Endodermal cell (in vitro differentiated cells): ENCODE measurements at regions not wholly inside any gene's neighbourhood (a gene's known extent, or its start where the extent isn't known, plus 50 kb on each side); places are given as distances from the start of the nearest gene placed in this dataset.

Source experiments
- DNase-seq: peaks from one replicate; pipeline ENCODE4 v3.0.0-alpha.2; 2017
- H3K27ac ChIP-seq: 2 replicates; pipeline ENCODE4 v1.5.1; 2013; ENCODE audit warnings: mild to moderate bottlenecking, low read depth, low read length, moderate library complexity
- H3K27me3 ChIP-seq: 2 replicates; pipeline ENCODE4 v1.6.1; 2013; ENCODE audit warnings: mild to moderate bottlenecking, low read length, moderate library complexity; ENCODE audit not compliant: insufficient read depth, control insufficient read depth, poor library complexity, severe bottlenecking
- H3K36me3 ChIP-seq: 2 replicates; pipeline ENCODE4 v1.7.0; 2013; ENCODE audit warnings: mild to moderate bottlenecking, low read length, moderate library complexity; ENCODE audit not compliant: control insufficient read depth, insufficient read depth
- H3K4me1 ChIP-seq: one replicate; pipeline ENCODE4 v1.7.0; 2013; ENCODE audit warnings: low read length; ENCODE audit not compliant: control insufficient read depth, insufficient read depth
- H3K4me3 ChIP-seq: 2 replicates; pipeline ENCODE4 v1.5.1; 2013; ENCODE audit warnings: mild to moderate bottlenecking, low read length, moderate library complexity
- H3K9ac ChIP-seq: 2 replicates; pipeline ENCODE4 v1.6.1; 2013; ENCODE audit warnings: mild to moderate bottlenecking, low read length, moderate library complexity; ENCODE audit not compliant: poor library complexity, severe bottlenecking; ENCODE audit errors: extremely low read depth
- H3K9me3 ChIP-seq: 2 replicates; pipeline ENCODE4 v1.6.1; 2013; ENCODE audit warnings: mild to moderate bottlenecking, low read length, moderate library complexity; ENCODE audit not compliant: control insufficient read depth
- H3K27ac Mint-ChIP-seq: 2 replicates; pipeline ENCODE4 v1.8.0; 2020; ENCODE audit warnings: mixed read lengths
- H3K27me3 Mint-ChIP-seq: 2 replicates; pipeline ENCODE4 v1.8.0; 2021; ENCODE audit warnings: mild to moderate bottlenecking, mixed read lengths; ENCODE audit not compliant: insufficient read depth
- H3K36me3 Mint-ChIP-seq: 2 replicates; pipeline ENCODE4 v1.8.0; 2020; ENCODE audit warnings: low read depth, mixed read lengths
- H3K4me1 Mint-ChIP-seq: 2 replicates; pipeline ENCODE4 v1.8.0; 2020; ENCODE audit warnings: mixed read lengths
- H3K4me3 Mint-ChIP-seq: 2 replicates; pipeline ENCODE4 v1.8.0; 2020; ENCODE audit warnings: mild to moderate bottlenecking, moderate library complexity, mixed read lengths
- H3K9me3 Mint-ChIP-seq: 2 replicates; pipeline ENCODE4 v1.8.0; 2020; ENCODE audit warnings: mild to moderate bottlenecking, mixed read lengths
- WGBS, 2 experiments: methylation state at CpG; one replicate each; pipeline versions ENCODE4 v1.1.5 to v1.1.7; 2013; ENCODE audit warnings: missing lambda C conversion rate in 2 of 2, mixed read lengths in 1 of 2; ENCODE audit not compliant: insufficient coverage in 1 of 2, insufficient read length in 1 of 2; 5-methylcytosine and 5-hydroxymethylcytosine counted together
- TF ChIP-seq, protein P1 (sequence below): fragments of 200-600 bp; sonication (generic); conservative IDR thresholded peaks from 2 replicates; pipeline ENCODE4 v1.5.0; 2021; ENCODE audit warnings: antibody characterized with exemption, mild to moderate bottlenecking

DNA sequence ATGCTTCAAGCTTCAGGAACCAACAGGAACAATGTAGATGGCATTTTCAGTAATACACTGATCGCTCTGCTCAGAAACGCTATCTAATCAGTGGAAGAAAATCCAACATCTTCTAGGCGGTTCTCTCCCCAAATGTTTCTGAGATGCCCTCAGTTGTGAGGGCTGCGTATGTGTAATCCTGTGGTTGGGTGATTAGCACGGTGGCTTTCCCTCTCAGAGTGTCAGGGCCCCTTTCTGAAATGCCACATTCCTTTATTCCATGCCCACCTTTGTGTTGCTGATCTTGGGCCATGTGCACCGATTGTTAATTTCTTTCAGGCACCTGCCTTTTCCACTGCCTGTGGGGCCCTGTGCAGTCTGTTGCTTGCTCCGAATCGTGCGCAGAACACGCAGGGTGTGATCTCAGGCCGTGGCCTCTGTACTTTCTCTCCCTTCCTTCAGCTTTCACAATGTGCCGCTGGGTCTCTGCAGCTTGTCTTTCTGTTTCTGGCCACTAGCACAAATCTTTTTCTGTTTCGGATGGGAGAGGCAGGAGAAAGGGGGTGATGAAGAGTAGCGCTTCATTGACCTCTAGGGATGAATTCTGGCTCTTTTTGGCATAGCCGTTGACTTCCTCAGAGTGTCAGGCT is 324.0 kb downstream of the PARP8 start:
- WGBS, 2 experiments = 88 to 94% methylated on average over 10 to 15 of the region's 15 CpGs
- Histone ChIP-seq H3K9ac (no peak overlapping the region), H3K9me3 (no peaks in the 10 kb centered on the region), H3K4me3 (no peak overlapping the region), H3K4me1 (peaks cover 11% of the 10 kb centered on the region), H3K27ac (no peak overlapping the region), H3K27me3 (peaks cover 38% of the 10 kb centered on the region), H3K36me3 (no peaks in the 10 kb centered on the region)
- TF ChIP-seq, protein P1, sequence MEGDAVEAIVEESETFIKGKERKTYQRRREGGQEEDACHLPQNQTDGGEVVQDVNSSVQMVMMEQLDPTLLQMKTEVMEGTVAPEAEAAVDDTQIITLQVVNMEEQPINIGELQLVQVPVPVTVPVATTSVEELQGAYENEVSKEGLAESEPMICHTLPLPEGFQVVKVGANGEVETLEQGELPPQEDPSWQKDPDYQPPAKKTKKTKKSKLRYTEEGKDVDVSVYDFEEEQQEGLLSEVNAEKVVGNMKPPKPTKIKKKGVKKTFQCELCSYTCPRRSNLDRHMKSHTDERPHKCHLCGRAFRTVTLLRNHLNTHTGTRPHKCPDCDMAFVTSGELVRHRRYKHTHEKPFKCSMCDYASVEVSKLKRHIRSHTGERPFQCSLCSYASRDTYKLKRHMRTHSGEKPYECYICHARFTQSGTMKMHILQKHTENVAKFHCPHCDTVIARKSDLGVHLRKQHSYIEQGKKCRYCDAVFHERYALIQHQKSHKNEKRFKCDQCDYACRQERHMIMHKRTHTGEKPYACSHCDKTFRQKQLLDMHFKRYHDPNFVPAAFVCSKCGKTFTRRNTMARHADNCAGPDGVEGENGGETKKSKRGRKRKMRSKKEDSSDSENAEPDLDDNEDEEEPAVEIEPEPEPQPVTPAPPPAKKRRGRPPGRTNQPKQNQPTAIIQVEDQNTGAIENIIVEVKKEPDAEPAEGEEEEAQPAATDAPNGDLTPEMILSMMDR = peak; percentile 22
- H3K4me3 Mint-ChIP-seq = no peak overlapping the region
- no peak overlapping the region for H3K27ac Mint-ChIP-seq
- DNase-seq = peak; percentile 49
- H3K4me1 Mint-ChIP-seq = peaks cover 23% of the 10 kb centered on the region
- peaks cover 63% of the 10 kb centered on the region for H3K27me3 Mint-ChIP-seq
- no peaks in the 10 kb centered on the region for H3K9me3 Mint-ChIP-seq
- no peaks in the 10 kb centered on the region for H3K36me3 Mint-ChIP-seq

DNA sequence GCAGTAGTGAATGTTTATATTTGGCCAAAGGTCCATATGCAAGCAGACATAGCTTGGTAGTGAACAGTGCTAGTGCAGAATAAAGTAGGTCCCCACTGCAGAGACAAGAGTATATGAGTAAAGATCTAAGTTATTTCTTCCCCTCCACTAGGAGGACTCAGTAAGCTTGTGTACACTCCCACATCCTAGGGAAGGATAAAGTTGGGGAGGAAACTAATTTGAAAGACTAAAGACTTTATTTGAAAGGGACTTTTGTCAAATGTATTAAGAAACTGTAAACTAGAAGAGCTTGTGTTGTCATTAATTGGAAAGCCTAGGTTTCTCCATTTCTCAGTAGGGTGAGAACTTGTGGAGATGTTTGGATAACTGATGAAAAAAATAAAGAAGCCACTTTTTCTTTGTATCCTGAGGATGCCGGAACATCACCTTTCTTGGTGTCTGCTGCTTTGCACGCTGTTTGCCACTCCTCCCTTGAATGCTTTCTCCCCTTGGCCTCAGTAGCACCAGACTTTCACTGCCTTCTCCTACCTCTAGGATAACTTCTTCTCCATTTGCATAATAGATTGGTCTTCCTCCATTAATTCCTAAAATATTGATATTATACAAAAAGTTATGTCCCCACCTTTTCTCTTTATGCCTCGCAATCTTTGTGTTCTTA is 329.0 kb downstream of the PARP8 start:
- TF ChIP-seq, protein P1 = peak; percentile 65
- H3K4me3 ChIP-seq = no peak overlapping the region
- peaks cover 37% of the 10 kb centered on the region for H3K27me3 Mint-ChIP-seq
- H3K9me3 ChIP-seq = no peaks in the 10 kb centered on the region
- DNase-seq = no peak
- H3K36me3 Mint-ChIP-seq = no peaks in the 10 kb centered on the region
- H3K4me3 Mint-ChIP-seq = no peak overlapping the region
- H3K27me3 ChIP-seq = peaks cover 24% of the 10 kb centered on the region
- WGBS, 2 experiments = 79% methylated on average over 2 of the region's 3 CpGs; no CpG with 5 or more reads in 1 of the 2 experiments
- H3K9ac ChIP-seq = no peak overlapping the region
- no peak overlapping the region for H3K27ac ChIP-seq
- no peak overlapping the region for H3K27ac Mint-ChIP-seq
- peaks cover 21% of the 10 kb centered on the region for H3K4me1 Mint-ChIP-seq
- H3K4me1 ChIP-seq = peaks cover 3% of the 10 kb centered on the region
- H3K9me3 Mint-ChIP-seq = no peaks in the 10 kb centered on the region
- H3K36me3 ChIP-seq = no peaks in the 10 kb centered on the region

DNA sequence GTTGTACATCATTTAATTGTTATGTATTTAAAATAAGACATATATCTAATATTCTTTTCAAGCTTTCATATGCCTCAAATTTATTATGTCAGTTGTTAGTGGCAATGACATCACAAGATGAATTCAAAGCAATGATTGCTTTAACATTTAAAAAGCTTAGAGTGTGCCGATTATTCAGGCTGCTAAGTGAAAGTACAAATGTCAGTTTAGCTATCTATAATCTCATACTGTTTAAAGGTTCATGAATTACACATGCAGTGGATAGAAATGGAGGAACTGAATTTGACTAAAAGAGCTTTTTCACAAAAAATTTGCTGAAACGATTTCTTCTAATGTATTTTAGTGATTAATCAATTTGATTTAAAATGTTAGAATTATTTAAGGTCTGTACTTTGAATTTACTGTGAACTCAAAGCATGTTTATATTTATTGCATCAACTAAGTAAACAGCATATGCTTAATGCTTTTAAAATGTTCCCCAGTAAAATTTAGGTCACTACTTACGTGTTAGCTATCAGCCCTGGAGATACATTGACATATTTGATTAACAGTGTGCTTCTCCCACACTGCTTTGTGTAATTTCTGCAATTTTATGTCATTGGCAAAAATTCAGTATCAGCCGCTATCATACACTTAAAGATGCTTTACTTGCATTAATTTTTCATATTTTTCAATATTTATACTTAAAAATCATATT is 334.9 kb downstream of the PARP8 start:
- TF ChIP-seq, protein P1 = no peak
- Histone ChIP-seq H3K36me3 (no peaks in the 10 kb centered on the region), H3K27me3 (no peaks in the 10 kb centered on the region), H3K9ac (no peak overlapping the region), H3K9me3 (no peaks in the 10 kb centered on the region), H3K4me1 (no peaks in the 10 kb centered on the region), H3K4me3 (no peak overlapping the region), H3K27ac (no peak overlapping the region)
- H3K9me3 Mint-ChIP-seq = no peaks in the 10 kb centered on the region
- H3K27ac Mint-ChIP-seq = no peak overlapping the region
- H3K36me3 Mint-ChIP-seq = no peaks in the 10 kb centered on the region
- 83 to 95% methylated on average over 2 to 4 of the region's 4 CpGs for WGBS, 2 experiments
- DNase-seq = no peak
- peaks cover 3% of the 10 kb centered on the region for H3K27me3 Mint-ChIP-seq
- H3K4me1 Mint-ChIP-seq = peaks cover 6% of the 10 kb centered on the region
- no peak overlapping the region for H3K4me3 Mint-ChIP-seq
